CD4-positive, alpha-beta memory T cell (primary cell): ENCODE measurements at regions not wholly inside any gene's neighbourhood (a gene's known extent, or its start where the extent isn't known, plus 50 kb on each side); places are given as distances from the start of the nearest gene placed in this dataset.
"Not testable (repeated sequence)": the region's sequence is repeated elsewhere in the genome, so short reads cannot be mapped to it uniquely, and the experiment has no call there.

Experiments used
- CTCF ChIA-PET: fragments of 350-600 bp; sonication (Branson Sonifier 250); formaldehyde crosslinking; loops from one replicate; lab custom pipeline; 2021; ENCODE audit warnings: inconsistent platforms; ENCODE audit not compliant: partially characterized antibody; lab: Charles Lee
- POLR2A ChIA-PET: fragments of 350-600 bp; sonication (Branson Sonifier 250); formaldehyde crosslinking; loops from one replicate; lab custom pipeline; 2021; ENCODE audit not compliant: partially characterized antibody; lab: Charles Lee
- DNase-seq, 5 donors: peaks; one replicate each; pipeline versions ENCODE4 v3.0.0 to v3.0.0-alpha.2; 2020 to 2022; ENCODE audit warnings: mixed read lengths in 1 of 5
- H3K27ac ChIP-seq: one replicate; pipeline ENCODE4 v1.7.0; 2013; ENCODE audit warnings: low read depth, low read length
- H3K27me3 ChIP-seq: 2 replicates; pipeline ENCODE4 v1.7.0; 2013; ENCODE audit warnings: mild to moderate bottlenecking, low read length, moderate library complexity; ENCODE audit not compliant: insufficient read depth
- H3K36me3 ChIP-seq: 2 replicates; pipeline ENCODE4 v1.7.0; 2013; ENCODE audit warnings: mild to moderate bottlenecking, low read length, moderate library complexity; ENCODE audit not compliant: insufficient read depth
- H3K4me1 ChIP-seq: 2 replicates; pipeline ENCODE4 v1.7.0; 2013; ENCODE audit warnings: mild to moderate bottlenecking, low read length, moderate library complexity; ENCODE audit not compliant: insufficient read depth
- H3K4me3 ChIP-seq, 2 donors: one replicate each; pipeline ENCODE4 v1.7.0; 2013; ENCODE audit warnings: low read length in 2 of 2, mild to moderate bottlenecking in 1 of 2
- H3K9me3 ChIP-seq, 2 donors: one replicate each; pipeline ENCODE4 v1.7.0; 2013; ENCODE audit warnings: low read length in 2 of 2, control low read depth in 1 of 2; ENCODE audit not compliant: control insufficient read depth in 1 of 2
- H3K27ac Mint-ChIP-seq, 7 donors: one replicate each; pipeline ENCODE4 v1.8.0; 2020 to 2021; ENCODE audit warnings: mixed read lengths in 7 of 7, mild to moderate bottlenecking in 6 of 7, inconsistent platforms in 3 of 7, moderate library complexity in 3 of 7
- H3K27me3 Mint-ChIP-seq, 2 donors: one replicate each; pipeline ENCODE4 v1.8.0; 2020 to 2021; ENCODE audit warnings: mixed read lengths in 2 of 2
- H3K36me3 Mint-ChIP-seq, 2 donors: one replicate each; pipeline ENCODE4 v1.8.0; 2020 to 2021; ENCODE audit warnings: mixed read lengths in 2 of 2, inconsistent platforms in 1 of 2, mild to moderate bottlenecking in 1 of 2
- H3K4me1 Mint-ChIP-seq, 4 donors: one replicate each; pipeline ENCODE4 v1.8.0; 2020 to 2021; ENCODE audit warnings: mixed read lengths in 4 of 4, mild to moderate bottlenecking in 1 of 4
- H3K4me3 Mint-ChIP-seq, 8 donors: one replicate each; pipeline ENCODE4 v1.8.0; 2020 to 2021; ENCODE audit warnings: mixed read lengths in 8 of 8, mild to moderate bottlenecking in 7 of 8, moderate library complexity in 6 of 8, inconsistent platforms in 3 of 8
- H3K9me3 Mint-ChIP-seq, 8 donors: one replicate each; pipeline ENCODE4 v1.8.0; 2020 to 2021; ENCODE audit warnings: mixed read lengths in 8 of 8, mild to moderate bottlenecking in 5 of 8, inconsistent platforms in 3 of 8, moderate library complexity in 1 of 8
- intact Hi-C: fragments of 100-400 bp; cut with micrococcal nuclease; formaldehyde crosslinking; loops from one replicate; pipeline ENCODE4 v1.15.1; 2023

GRCh38 chrX:74358013-74358412 lies 54.0 kb downstream of the ZCCHC13 start:
- H3K27me3 Mint-ChIP-seq, H3K36me3 Mint-ChIP-seq, H3K4me3 Mint-ChIP-seq, H3K36me3 ChIP-seq, DNase-seq, POLR2A ChIA-PET, H3K4me1 Mint-ChIP-seq, H3K4me1 ChIP-seq, H3K9me3 Mint-ChIP-seq, H3K27me3 ChIP-seq, intact Hi-C loops, CTCF ChIA-PET, H3K27ac Mint-ChIP-seq, H3K27ac ChIP-seq, H3K4me3 ChIP-seq, H3K9me3 ChIP-seq: not testable (repeated sequence)

GRCh38 chrX:74363914-74364313 lies 57.4 kb upstream of the SLC16A2 start:
- ChIA-PET CTCF (no interaction called here), POLR2A (no interaction called here)
- DNase-seq = no peak
- Histone ChIP-seq H3K4me3 (no peak overlapping the region), H3K27ac (no peak overlapping the region), H3K9me3 (no peaks in the 10 kb centered on the region), H3K36me3 (no peaks in the 10 kb centered on the region), H3K4me1 (no peaks in the 10 kb centered on the region), H3K27me3 (no peaks in the 10 kb centered on the region)
- intact Hi-C loops = no loop called here
- Mint-ChIP-seq H3K4me3 (no peak overlapping the region), H3K27ac (no peak overlapping the region), H3K4me1 (no peaks in the 10 kb centered on the region), H3K27me3 (no peaks in the 10 kb centered on the region), H3K9me3 (no peaks in the 10 kb centered on the region), H3K36me3 (no peaks in the 10 kb centered on the region)

- Histone ChIP-seq H3K4me1 (no peaks in the 10 kb centered on the region), H3K9me3 (no peaks in the 10 kb centered on the region), H3K4me3 (no peak overlapping the region), H3K27ac (no peak overlapping the region), H3K36me3 (no peaks in the 10 kb centered on the region), H3K27me3 (no peaks in the 10 kb centered on the region)
- Mint-ChIP-seq H3K4me1 (no peaks in the 10 kb centered on the region), H3K27ac (no peak overlapping the region), H3K36me3 (no peaks in the 10 kb centered on the region), H3K27me3 (no peaks in the 10 kb centered on the region), H3K4me3 (no peak overlapping the region), H3K9me3 (no peaks in the 10 kb centered on the region)
- ChIA-PET POLR2A (no interaction called here), CTCF (no interaction called here)
- no peak for DNase-seq
- intact Hi-C loops = no loop called here
Measured at GRCh38 chrX:74369666-74370065, 51.6 kb upstream of the SLC16A2 start.

GRCh38 chrX:74370487-74370886 lies 50.8 kb upstream of the SLC16A2 start:
- POLR2A ChIA-PET = no interaction called here
- Mint-ChIP-seq H3K4me1 (no peaks in the 10 kb centered on the region), H3K36me3 (no peaks in the 10 kb centered on the region), H3K4me3 (no peak overlapping the region), H3K9me3 (no peaks in the 10 kb centered on the region), H3K27me3 (no peaks in the 10 kb centered on the region), H3K27ac (no peak overlapping the region)
- Histone ChIP-seq H3K4me1 (no peaks in the 10 kb centered on the region), H3K4me3 (no peak overlapping the region), H3K36me3 (no peaks in the 10 kb centered on the region), H3K9me3 (no peaks in the 10 kb centered on the region), H3K27ac (no peak overlapping the region), H3K27me3 (no peaks in the 10 kb centered on the region)
- no peak for DNase-seq
- intact Hi-C loops = no loop called here
- CTCF ChIA-PET = no interaction called here

- H3K27ac Mint-ChIP-seq = peak overlapping the region in 1 of 7 donors; percentile 5
- H3K4me1 Mint-ChIP-seq = no peaks in the 10 kb centered on the region
Measured at GRCh38 chrX:74371425-74372222, 49.7 kb upstream of the SLC16A2 start.

More at GRCh38 chrX:74371425-74372222, 49.7 kb upstream of the SLC16A2 start:
- no peaks in the 10 kb centered on the region for H3K9me3 ChIP-seq
- no peak for DNase-seq
- CTCF ChIA-PET = interaction anchor here (1.0 to 1.6 kb wide), 2 partner anchors 10 to 13 kb away, joined by 3 to 6 read pairs; no protein-coding TSS in a partner anchor
- no peaks in the 10 kb centered on the region for H3K27me3 Mint-ChIP-seq
- H3K36me3 Mint-ChIP-seq = no peaks in the 10 kb centered on the region
- H3K4me1 ChIP-seq = no peaks in the 10 kb centered on the region
- no peak overlapping the region for H3K4me3 ChIP-seq
- intact Hi-C loops = no loop called here
- H3K9me3 Mint-ChIP-seq = no peaks in the 10 kb centered on the region
- no peaks in the 10 kb centered on the region for H3K27me3 ChIP-seq
- H3K4me3 Mint-ChIP-seq = no peak overlapping the region
- H3K36me3 ChIP-seq = no peaks in the 10 kb centered on the region
- H3K27ac ChIP-seq = no peak overlapping the region
- POLR2A ChIA-PET = no interaction called here
